ENCODE measurements at regions not wholly inside any gene's neighbourhood (a gene's known extent, or its start where the extent isn't known, plus 50 kb on each side); places are given as distances from the start of the nearest gene placed in this dataset.

DNA sequence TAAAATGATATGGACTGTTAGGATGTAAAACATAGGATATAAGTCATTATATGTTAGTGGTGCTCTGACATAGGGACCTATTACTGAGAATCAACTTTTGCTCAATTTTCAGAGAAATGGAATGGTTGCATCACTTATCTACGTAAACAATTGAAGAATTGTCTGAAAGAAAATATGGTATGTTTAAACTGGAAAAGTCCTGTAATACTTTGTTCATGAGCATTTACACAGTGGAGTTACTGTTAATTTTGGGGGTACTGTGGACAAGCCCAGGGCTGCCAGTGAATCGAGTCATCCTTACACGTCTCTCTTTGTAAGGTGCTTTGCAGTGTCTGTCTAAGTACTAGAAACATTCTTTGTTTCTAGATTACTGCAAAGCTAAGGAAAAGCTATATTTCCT, 152.0 kb downstream of the ZNF22 start (continued):
- TF ChIP-seq, protein P1, sequence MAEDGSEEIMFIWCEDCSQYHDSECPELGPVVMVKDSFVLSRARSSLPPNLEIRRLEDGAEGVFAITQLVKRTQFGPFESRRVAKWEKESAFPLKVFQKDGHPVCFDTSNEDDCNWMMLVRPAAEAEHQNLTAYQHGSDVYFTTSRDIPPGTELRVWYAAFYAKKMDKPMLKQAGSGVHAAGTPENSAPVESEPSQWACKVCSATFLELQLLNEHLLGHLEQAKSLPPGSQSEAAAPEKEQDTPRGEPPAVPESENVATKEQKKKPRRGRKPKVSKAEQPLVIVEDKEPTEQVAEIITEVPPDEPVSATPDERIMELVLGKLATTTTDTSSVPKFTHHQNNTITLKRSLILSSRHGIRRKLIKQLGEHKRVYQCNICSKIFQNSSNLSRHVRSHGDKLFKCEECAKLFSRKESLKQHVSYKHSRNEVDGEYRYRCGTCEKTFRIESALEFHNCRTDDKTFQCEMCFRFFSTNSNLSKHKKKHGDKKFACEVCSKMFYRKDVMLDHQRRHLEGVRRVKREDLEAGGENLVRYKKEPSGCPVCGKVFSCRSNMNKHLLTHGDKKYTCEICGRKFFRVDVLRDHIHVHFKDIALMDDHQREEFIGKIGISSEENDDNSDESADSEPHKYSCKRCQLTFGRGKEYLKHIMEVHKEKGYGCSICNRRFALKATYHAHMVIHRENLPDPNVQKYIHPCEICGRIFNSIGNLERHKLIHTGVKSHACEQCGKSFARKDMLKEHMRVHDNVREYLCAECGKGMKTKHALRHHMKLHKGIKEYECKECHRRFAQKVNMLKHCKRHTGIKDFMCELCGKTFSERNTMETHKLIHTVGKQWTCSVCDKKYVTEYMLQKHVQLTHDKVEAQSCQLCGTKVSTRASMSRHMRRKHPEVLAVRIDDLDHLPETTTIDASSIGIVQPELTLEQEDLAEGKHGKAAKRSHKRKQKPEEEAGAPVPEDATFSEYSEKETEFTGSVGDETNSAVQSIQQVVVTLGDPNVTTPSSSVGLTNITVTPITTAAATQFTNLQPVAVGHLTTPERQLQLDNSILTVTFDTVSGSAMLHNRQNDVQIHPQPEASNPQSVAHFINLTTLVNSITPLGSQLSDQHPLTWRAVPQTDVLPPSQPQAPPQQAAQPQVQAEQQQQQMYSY (CRISPR knock-in tag; IDR thresholded peaks at IDR 0.05): no peak
- TF ChIP-seq GTF2I (CRISPR knock-in tag; conservative IDR thresholded peaks at IDR 0.05): no peak

- no peaks in the 10 kb centered on the region for H3K27me3 Mint-ChIP-seq (ENCODE audit: low read depth)
- ATAC-seq (no peak), DNase-seq (ENCODE audit: low spot score) (no peak)
- H3K4me1 Mint-ChIP-seq: peaks cover 8% of the 10 kb centered on the region
- H3K27ac Mint-ChIP-seq: no peak overlapping the region
- CTCF ChIA-PET: no interaction called here
- POLR2A ChIA-PET: no interaction called here
- H3K36me3 Mint-ChIP-seq: no peaks in the 10 kb centered on the region
- no peak for TF ChIP-seq ERG (CRISPR knock-in tag; IDR thresholded peaks at IDR 0.05)
- peak; percentile 84; the same call in 1 of the 2 replicates for TF ChIP-seq ZNF416 (CRISPR knock-in tag; IDR thresholded peaks at IDR 0.05)
- TF ChIP-seq IRF1 (CRISPR knock-in tag; IDR thresholded peaks at IDR 0.05): no peak
- peaks cover 4% of the 10 kb centered on the region; the same call in 1 of the 2 replicates for H3K9me3 Mint-ChIP-seq
- H3K4me3 Mint-ChIP-seq: no peak overlapping the region
Measured at GRCh38 chr10:45154502-45154901, 153.8 kb downstream of the ZNF22 start.

GRCh38 chr10:45155784-45156183, 155.1 kb downstream of the ZNF22 start:
- Mint-ChIP-seq H3K36me3 (no peaks in the 10 kb centered on the region), H3K27ac (peak overlapping the region; percentile 34; the same call in 1 of the 2 replicates), H3K4me3 (no peak overlapping the region), H3K9me3 (no peaks in the 10 kb centered on the region), H3K4me1 (peaks cover 6% of the 10 kb centered on the region), H3K27me3 (ENCODE audit: low read depth) (no peaks in the 10 kb centered on the region)
- CTCF ChIA-PET: interaction anchor here (1.0 kb wide), 1 partner anchor 77 kb away, joined by 4 read pairs; no protein-coding TSS in a partner anchor
- ATAC-seq (peak; percentile 84), DNase-seq (ENCODE audit: low spot score) (no peak)
- POLR2A ChIA-PET: no interaction called here
- TF ChIP-seq, protein P2, sequence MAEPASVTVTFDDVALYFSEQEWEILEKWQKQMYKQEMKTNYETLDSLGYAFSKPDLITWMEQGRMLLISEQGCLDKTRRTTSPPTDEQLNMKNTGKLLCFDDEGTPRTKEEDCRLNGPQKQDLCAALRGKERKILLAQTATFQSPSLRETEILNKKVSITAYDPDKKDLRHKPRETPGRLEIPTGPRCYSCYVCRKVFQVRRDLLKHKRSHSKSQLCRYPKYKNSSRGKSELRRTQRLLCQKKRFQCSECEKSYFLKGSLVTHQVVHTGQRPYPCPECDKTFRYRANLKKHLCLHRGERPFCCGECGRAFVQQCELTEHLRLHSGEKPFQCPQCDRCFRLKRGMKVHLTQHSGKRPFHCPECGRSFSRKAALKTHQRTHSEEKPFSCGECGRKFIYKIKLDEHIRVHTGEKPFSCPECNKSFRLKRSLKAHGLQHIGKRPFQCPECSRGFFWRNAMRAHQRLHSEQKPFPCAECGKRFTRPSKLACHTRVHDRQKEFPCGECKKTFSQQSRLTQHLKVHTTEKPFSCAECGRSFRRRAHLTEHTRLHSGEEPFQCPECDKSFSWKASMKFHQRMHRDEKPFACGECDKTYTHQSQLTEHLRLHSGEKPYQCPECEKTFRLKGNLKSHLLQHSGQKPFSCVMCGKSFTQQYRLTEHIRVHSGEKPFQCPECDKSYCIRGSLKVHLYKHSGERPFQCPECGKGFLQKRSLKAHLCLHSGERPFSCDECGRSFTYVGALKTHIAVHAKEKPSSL (CRISPR knock-in tag; conservative IDR thresholded peaks at IDR 0.05): no peak
- TF ChIP-seq ZNF138 (CRISPR knock-in tag; conservative IDR thresholded peaks at IDR 0.05) (no peak), CBFB (CRISPR knock-in tag; IDR thresholded peaks at IDR 0.05; ENCODE audit: low read depth) (no peak), ZNF396 (CRISPR knock-in tag; IDR thresholded peaks at IDR 0.05; ENCODE audit: borderline replicate concordance) (no peak)
- TF ChIP-seq, protein P3, sequence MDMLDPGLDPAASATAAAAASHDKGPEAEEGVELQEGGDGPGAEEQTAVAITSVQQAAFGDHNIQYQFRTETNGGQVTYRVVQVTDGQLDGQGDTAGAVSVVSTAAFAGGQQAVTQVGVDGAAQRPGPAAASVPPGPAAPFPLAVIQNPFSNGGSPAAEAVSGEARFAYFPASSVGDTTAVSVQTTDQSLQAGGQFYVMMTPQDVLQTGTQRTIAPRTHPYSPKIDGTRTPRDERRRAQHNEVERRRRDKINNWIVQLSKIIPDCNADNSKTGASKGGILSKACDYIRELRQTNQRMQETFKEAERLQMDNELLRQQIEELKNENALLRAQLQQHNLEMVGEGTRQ (CRISPR knock-in tag; IDR thresholded peaks at IDR 0.05): no peak

GRCh38 chr10:45160271-45160670, 155.1 kb downstream of the OR13A1 start:
- ATAC-seq: no peak
- Mint-ChIP-seq H3K9me3 (no peaks in the 10 kb centered on the region), H3K27ac (no peak overlapping the region), H3K36me3 (no peaks in the 10 kb centered on the region), H3K4me3 (no peak overlapping the region), H3K27me3 (ENCODE audit: low read depth) (no peaks in the 10 kb centered on the region), H3K4me1 (no peaks in the 10 kb centered on the region)
- no peak for DNase-seq (ENCODE audit: low spot score)
- ChIA-PET POLR2A (no interaction called here), CTCF (no interaction called here)
- TF ChIP-seq STAT6 (CRISPR knock-in tag; conservative IDR thresholded peaks at IDR 0.05; ENCODE audit: low read depth) (no peak), E2F5 (CRISPR knock-in tag; IDR thresholded peaks at IDR 0.05) (no peak)
- TF ChIP-seq, protein P4, sequence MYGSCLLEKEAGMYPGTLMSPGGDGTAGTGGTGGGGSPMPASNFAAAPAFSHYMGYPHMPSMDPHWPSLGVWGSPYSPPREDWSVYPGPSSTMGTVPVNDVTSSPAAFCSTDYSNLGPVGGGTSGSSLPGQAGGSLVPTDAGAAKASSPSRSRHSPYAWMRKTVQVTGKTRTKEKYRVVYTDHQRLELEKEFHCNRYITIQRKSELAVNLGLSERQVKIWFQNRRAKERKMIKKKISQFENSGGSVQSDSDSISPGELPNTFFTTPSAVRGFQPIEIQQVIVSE (CRISPR knock-in tag; IDR thresholded peaks at IDR 0.05; ENCODE audit: borderline replicate concordance): no peak
- TF ChIP-seq, protein P5, sequence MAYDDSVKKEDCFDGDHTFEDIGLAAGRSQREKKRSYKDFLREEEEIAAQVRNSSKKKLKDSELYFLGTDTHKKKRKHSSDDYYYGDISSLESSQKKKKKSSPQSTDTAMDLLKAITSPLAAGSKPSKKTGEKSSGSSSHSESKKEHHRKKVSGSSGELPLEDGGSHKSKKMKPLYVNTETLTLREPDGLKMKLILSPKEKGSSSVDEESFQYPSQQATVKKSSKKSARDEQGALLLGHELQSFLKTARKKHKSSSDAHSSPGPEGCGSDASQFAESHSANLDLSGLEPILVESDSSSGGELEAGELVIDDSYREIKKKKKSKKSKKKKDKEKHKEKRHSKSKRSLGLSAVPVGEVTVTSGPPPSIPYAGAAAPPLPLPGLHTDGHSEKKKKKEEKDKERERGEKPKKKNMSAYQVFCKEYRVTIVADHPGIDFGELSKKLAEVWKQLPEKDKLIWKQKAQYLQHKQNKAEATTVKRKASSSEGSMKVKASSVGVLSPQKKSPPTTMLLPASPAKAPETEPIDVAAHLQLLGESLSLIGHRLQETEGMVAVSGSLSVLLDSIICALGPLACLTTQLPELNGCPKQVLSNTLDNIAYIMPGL (CRISPR knock-in tag; IDR thresholded peaks at IDR 0.05): no peak
